ENCODE measurements at regions not wholly inside any gene's neighbourhood (a gene's known extent, or its start where the extent isn't known, plus 50 kb on each side); places are given as distances from the start of the nearest gene placed in this dataset.
A peak's percentile ranks its signal among the peaks of the same experiment; 100 is the strongest.

GRCh38 chr2:187011206-187011832 lies 162.3 kb upstream of the ZSWIM2 start:
- peaks cover 13% of the 10 kb centered on the region for H3K4me1 ChIP-seq (ENCODE audit: insufficient read depth, poor library complexity, severe bottlenecking)
- no peaks in the 10 kb centered on the region for H3K9me3 ChIP-seq (ENCODE audit: severe bottlenecking)
- TF ChIP-seq, protein P1, sequence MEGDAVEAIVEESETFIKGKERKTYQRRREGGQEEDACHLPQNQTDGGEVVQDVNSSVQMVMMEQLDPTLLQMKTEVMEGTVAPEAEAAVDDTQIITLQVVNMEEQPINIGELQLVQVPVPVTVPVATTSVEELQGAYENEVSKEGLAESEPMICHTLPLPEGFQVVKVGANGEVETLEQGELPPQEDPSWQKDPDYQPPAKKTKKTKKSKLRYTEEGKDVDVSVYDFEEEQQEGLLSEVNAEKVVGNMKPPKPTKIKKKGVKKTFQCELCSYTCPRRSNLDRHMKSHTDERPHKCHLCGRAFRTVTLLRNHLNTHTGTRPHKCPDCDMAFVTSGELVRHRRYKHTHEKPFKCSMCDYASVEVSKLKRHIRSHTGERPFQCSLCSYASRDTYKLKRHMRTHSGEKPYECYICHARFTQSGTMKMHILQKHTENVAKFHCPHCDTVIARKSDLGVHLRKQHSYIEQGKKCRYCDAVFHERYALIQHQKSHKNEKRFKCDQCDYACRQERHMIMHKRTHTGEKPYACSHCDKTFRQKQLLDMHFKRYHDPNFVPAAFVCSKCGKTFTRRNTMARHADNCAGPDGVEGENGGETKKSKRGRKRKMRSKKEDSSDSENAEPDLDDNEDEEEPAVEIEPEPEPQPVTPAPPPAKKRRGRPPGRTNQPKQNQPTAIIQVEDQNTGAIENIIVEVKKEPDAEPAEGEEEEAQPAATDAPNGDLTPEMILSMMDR (IDR thresholded peaks at IDR 0.05; ENCODE audit: poor library complexity, severe bottlenecking) = no peak
- ATAC-seq (ENCODE audit: low read depth) (no peak), DNase-seq (ENCODE audit: low spot score) (no peak)
- no peaks in the 10 kb centered on the region for H3K27me3 ChIP-seq (ENCODE audit: insufficient read depth, poor library complexity, severe bottlenecking)
- H3K27ac ChIP-seq (ENCODE audit: poor library complexity, severe bottlenecking) = no peak overlapping the region
- no peaks in the 10 kb centered on the region for H3K36me3 ChIP-seq (ENCODE audit: low read depth)
- H3K4me3 ChIP-seq (ENCODE audit: severe bottlenecking) = no peak overlapping the region

DNA sequence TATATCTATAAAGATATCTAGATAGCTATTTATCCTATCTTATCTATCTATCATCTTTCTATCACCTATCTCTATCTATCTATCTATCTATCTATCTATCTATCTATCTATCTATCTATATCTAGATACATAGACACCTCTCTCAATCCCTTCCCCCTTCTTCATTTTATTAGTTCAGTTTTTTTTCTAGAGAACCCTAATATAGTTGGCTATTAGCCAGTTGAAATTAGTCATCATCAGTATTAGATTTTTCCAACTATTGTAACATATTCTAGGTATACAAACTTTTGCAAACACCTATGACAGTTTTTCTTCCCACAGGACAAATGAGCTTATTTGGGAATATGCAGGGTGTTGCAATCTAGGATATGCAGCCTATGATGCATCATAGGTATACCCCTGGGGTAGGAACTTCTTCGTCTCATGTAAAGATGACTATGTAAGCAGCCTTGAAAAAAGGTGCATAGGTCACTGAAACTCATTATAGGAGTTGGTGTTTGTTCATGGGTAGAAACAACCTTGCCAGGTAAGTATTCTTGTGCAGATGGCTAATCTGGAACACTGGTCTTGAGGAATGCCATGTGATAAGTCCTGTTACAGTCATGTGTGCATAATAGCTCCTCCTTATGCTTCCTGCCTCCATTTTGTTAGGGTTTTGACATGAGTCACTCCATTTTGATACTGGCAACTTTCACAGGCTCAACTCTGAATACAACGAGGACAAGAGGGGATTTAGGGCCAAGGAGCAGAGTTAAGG lies 160.7 kb upstream of the ZSWIM2 start:
- no peak overlapping the region for H3K4me3 ChIP-seq (ENCODE audit: severe bottlenecking)
- no peak overlapping the region for H3K27ac ChIP-seq (ENCODE audit: poor library complexity, severe bottlenecking)
- H3K4me1 ChIP-seq (ENCODE audit: insufficient read depth, poor library complexity, severe bottlenecking) = peaks cover 13% of the 10 kb centered on the region
- DNase-seq (ENCODE audit: low spot score) (no peak), ATAC-seq (ENCODE audit: low read depth) (peak; percentile 76)
- no peaks in the 10 kb centered on the region for H3K9me3 ChIP-seq (ENCODE audit: severe bottlenecking)
- TF ChIP-seq, protein P1 (IDR thresholded peaks at IDR 0.05; ENCODE audit: poor library complexity, severe bottlenecking) = no peak
- H3K36me3 ChIP-seq (ENCODE audit: low read depth) = no peaks in the 10 kb centered on the region
- H3K27me3 ChIP-seq (ENCODE audit: insufficient read depth, poor library complexity, severe bottlenecking) = no peaks in the 10 kb centered on the region

- Histone ChIP-seq H3K27ac (ENCODE audit: poor library complexity, severe bottlenecking) (no peak overlapping the region), H3K27me3 (ENCODE audit: insufficient read depth, poor library complexity, severe bottlenecking) (no peaks in the 10 kb centered on the region), H3K4me1 (ENCODE audit: insufficient read depth, poor library complexity, severe bottlenecking) (peaks cover 13% of the 10 kb centered on the region), H3K36me3 (ENCODE audit: low read depth) (no peaks in the 10 kb centered on the region), H3K9me3 (ENCODE audit: severe bottlenecking) (no peaks in the 10 kb centered on the region), H3K4me3 (ENCODE audit: severe bottlenecking) (no peak overlapping the region)
- TF ChIP-seq, protein P1 (IDR thresholded peaks at IDR 0.05; ENCODE audit: poor library complexity, severe bottlenecking) = no peak
- DNase-seq (ENCODE audit: low spot score) (no peak), ATAC-seq (ENCODE audit: low read depth) (peak; percentile 72)
These were observed 159.1 kb upstream of the ZSWIM2 start for GRCh38 chr2:187008111-187008510.

DNA sequence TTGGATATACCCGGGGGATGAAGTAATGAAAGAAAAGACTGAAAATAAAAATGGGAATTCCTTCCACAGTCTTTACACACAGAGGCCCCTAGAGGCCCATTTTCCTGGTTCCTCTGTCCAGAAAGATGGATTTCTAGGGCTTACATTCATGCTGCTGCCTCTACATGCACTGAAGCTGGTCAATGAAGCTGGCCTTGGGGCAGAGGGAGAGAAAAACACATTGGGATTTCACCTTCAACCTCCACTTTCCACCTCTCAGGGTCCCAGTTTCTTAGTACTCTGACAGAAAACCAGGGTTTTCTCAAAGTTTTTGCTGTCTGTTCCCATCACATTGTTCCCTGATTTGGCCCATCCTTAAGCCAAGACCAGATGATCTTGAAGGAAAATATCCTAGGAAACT lies 154.6 kb upstream of the ZSWIM2 start:
- no peak for ATAC-seq (ENCODE audit: low read depth)
- TF ChIP-seq, protein P1 (IDR thresholded peaks at IDR 0.05; ENCODE audit: poor library complexity, severe bottlenecking) = no peak
- Histone ChIP-seq H3K4me1 (ENCODE audit: insufficient read depth, poor library complexity, severe bottlenecking) (peaks cover 3% of the 10 kb centered on the region), H3K36me3 (ENCODE audit: low read depth) (no peaks in the 10 kb centered on the region), H3K27ac (ENCODE audit: poor library complexity, severe bottlenecking) (no peak overlapping the region), H3K9me3 (ENCODE audit: severe bottlenecking) (no peaks in the 10 kb centered on the region), H3K4me3 (ENCODE audit: severe bottlenecking) (no peak overlapping the region), H3K27me3 (ENCODE audit: insufficient read depth, poor library complexity, severe bottlenecking) (no peaks in the 10 kb centered on the region)
- DNase-seq (ENCODE audit: low spot score) = no peak

- H3K9me3 ChIP-seq (ENCODE audit: severe bottlenecking) = no peaks in the 10 kb centered on the region
- no peak for ATAC-seq (ENCODE audit: low read depth)
- no peaks in the 10 kb centered on the region for H3K36me3 ChIP-seq (ENCODE audit: low read depth)
- no peak overlapping the region for H3K27ac ChIP-seq (ENCODE audit: poor library complexity, severe bottlenecking)
- TF ChIP-seq, protein P1 (IDR thresholded peaks at IDR 0.05; ENCODE audit: poor library complexity, severe bottlenecking) = no peak
- no peaks in the 10 kb centered on the region for H3K27me3 ChIP-seq (ENCODE audit: insufficient read depth, poor library complexity, severe bottlenecking)
- no peaks in the 10 kb centered on the region for H3K4me1 ChIP-seq (ENCODE audit: insufficient read depth, poor library complexity, severe bottlenecking)
- no peak overlapping the region for H3K4me3 ChIP-seq (ENCODE audit: severe bottlenecking)
- no peak for DNase-seq (ENCODE audit: low spot score)
These were observed 154.1 kb upstream of the ZSWIM2 start for GRCh38 chr2:187003038-187003554.
